HG03108 (cell line): ENCODE measurements at regions not wholly inside any gene's neighbourhood (a gene's known extent, or its start where the extent isn't known, plus 50 kb on each side); places are given as distances from the start of the nearest gene placed in this dataset.

Experiments used
- ATAC-seq: cut with Tn5 transposase; IDR thresholded peaks from one replicate; pipeline ENCODE4 v1.9.1; 2021; ENCODE audit warnings: moderate library complexity; ENCODE audit not compliant: unreplicated experiment

DNA sequence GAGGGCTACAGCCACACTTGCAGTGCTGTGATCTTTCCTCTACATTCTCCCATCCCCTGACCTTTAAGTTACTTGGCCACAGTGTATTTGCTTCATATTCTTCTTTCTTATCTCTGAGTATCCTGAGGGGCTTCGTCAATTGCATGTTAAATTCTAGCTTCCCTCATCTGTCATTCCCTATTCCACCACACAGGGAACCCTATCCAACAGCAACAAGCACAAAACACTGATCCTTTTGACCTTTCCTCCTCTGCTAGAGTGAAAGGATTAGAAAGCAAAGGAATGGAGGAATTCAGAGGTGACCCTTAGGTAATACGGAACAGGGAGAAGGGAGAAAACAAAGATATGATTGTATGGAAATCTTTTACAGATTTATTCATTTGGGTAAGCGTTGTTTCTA, 1061.7 kb upstream of the TENM4 start:
- ATAC-seq, result no peak

GRCh38 chr11:80495116-80495515, 1054.3 kb upstream of the TENM4 start:
- no peak for ATAC-seq

GRCh38 chr11:80487952-80488351, 1047.1 kb upstream of the TENM4 start:
- ATAC-seq, result no peak

- ATAC-seq, result no peak
Measured at GRCh38 chr11:80486678-80487077, 1045.8 kb upstream of the TENM4 start.

DNA sequence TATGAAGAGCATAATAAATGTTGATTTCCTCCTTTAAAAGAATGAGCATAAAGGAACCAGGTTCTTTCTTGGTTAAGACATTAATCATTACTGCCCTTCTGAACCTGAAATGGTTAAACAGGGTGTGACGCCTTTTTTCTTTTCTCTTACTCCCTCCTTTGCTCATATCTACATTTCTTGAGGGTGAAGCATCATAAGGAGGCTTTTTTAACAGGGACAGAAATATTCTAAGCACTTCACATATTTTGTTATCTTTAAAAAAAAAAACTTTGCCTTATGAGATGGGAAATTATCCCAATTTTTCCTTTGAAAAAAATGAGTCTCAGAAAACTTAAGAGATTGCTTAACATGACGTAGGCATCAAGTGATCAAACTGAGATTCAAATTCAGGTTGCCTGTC, 1036.3 kb upstream of the TENM4 start:
- ATAC-seq, result no peak

DNA sequence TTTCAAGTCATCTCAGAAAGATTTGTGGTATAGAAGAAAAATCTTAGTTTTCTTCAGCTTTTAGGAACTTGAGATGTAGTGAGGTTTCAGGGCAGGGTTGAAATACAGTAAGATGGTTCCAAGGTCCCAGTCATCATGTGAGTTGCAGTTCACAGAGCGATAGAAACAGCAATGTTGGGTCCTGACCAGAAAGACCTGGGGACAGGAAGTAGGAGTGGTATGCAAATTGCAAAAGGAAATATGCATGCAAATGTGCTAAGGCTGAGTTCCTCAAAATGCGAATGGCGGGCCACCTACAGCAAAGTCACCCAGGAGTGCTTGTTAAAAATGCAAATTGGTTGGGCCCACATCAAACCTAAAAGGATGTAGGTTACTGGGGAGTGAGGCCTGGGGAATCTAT, 1032.7 kb upstream of the TENM4 start:
- no peak for ATAC-seq

DNA sequence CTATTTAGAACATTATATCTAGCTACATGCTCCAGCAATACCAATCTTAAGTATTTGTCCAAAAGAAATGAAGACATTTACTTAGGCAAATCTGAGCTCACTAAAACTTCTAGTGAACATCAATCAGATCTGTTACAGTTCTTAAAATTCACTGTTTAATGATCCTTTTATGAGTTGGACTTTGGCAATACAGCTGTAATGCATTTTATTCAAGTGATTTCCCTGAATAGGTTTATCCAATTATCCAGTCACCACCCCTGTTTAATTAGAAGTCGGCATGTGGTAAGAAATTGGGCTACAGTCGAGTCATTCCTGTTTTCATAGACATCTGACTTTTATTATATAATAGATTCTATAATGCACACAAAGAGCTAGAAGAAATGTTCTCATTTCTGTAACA, 1029.0 kb upstream of the TENM4 start:
- ATAC-seq, result no peak

DNA sequence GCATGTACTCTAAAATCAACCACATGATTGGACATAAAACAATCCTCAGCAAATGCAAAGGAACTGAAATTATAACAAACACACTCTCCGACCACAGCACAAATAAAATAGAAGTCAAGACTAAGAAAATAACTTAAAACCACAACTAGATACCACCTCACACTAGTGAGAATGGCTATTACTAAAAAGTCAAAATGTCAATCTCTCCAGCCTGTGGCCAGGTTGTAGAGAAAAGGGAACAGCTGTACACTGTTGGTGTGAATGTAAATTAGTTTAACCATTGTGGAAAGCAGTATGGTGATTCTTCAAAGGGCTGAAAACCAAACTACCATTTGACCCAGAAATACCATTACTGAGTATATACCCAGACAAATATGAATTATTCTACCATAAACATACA, 1025.7 kb upstream of the TENM4 start:
- no peak for ATAC-seq

- no peak for ATAC-seq
Measured at GRCh38 chr11:80462211-80462610, 1021.4 kb upstream of the TENM4 start.

DNA sequence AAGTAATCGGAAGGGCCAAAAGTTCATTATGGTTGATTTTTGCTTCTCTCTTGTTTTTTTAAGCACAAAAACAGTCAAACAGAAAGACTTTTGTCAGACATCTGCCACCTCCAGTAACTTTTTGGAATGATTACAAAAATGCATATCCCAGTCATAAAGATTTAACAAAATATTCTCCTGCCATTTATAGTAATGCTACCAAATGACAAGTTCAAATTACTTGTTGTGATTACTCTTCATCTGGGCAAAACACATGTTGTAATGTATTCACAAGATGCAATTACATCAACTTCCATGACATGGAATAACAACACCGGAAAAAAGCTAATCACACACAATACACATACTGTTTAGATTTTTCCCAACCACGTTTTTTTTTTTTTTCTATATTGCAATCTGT, 1017.5 kb upstream of the TENM4 start:
- no peak for ATAC-seq

DNA sequence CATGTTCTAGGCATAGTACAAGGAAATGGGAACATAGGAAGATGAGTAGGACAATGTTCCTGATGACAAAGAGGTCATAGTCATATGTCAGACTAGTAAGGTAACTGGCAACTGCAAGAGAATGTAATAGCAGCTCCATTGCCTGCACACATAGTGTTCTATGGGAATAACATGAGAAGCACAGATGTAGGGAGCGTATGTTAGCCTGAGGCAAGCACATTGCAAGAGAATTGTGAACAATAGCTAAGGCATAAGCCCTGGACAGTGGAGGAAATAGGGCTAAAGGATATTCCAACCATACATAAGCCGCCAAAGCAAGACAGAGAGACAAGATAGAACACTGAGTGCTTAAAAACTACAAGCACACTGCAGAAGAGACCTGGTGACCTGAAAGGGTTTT, 1017.0 kb upstream of the TENM4 start:
- no peak for ATAC-seq

- ATAC-seq, result no peak
Measured at GRCh38 chr11:80455818-80456217, 1015.0 kb upstream of the TENM4 start.

- no peak for ATAC-seq
Measured at GRCh38 chr11:80451105-80451504, 1010.3 kb upstream of the TENM4 start.

- ATAC-seq, result no peak
Measured at GRCh38 chr11:80448709-80449108, 1007.9 kb upstream of the TENM4 start.

GRCh38 chr11:80443177-80443576, 1002.3 kb upstream of the TENM4 start:
- no peak for ATAC-seq

GRCh38 chr11:80441821-80442220, 1001.0 kb upstream of the TENM4 start:
- no peak for ATAC-seq

DNA sequence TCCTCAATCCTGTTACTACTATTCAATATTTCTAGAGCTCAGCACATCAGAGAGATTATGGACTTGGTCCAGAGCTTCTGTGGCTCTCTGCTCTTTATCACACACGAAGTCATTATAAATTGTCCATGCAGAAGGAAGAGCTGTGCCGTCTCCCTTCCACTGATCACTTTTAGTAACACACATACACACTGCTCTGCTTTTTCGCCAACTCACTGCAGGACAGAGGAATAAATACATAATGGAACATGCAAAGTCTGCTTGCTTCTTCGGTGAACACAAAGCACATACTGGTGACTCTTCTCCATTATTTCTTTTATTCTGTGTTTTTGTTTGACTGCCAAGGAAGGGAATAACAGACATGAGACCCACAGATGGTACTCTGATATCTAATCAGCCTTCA, 1000.0 kb upstream of the TENM4 start:
- ATAC-seq, result no peak

DNA sequence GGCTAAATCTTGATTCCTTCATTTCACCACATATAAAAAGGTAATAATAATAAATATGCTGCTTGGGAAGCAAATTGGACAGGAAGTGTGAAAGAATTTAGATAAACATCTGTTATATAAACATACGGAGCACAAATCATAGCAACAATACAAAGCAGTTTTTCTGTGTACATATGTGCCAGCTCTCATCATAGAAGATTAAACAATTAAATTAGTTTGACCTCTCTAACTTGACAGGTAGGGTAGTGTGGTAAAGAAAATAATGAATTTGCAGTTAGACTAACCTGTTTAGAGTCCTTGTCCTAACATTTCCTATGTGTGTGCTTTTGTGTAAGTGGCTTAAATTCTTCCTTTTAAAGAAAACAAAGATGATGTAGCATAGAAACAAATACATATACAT, 995.7 kb upstream of the TENM4 start:
- no peak for ATAC-seq

DNA sequence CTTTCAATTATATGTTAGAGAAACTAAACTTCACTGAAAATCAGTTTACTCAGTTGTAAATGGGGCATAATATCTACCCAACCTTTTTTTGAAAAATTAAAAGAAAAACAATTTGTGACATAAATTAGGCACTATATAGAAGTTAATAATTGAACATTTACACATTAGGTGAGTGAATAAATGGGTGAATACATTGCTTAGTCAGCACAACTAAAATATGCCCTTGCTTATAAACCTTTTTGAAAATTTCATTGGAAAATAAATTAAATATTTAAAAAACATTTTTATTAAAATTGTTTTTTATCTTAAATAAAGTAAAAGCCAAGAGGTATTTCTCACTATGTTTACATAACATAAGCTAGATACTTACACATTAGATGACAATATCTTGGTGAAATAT, 994.5 kb upstream of the TENM4 start:
- ATAC-seq, result no peak

DNA sequence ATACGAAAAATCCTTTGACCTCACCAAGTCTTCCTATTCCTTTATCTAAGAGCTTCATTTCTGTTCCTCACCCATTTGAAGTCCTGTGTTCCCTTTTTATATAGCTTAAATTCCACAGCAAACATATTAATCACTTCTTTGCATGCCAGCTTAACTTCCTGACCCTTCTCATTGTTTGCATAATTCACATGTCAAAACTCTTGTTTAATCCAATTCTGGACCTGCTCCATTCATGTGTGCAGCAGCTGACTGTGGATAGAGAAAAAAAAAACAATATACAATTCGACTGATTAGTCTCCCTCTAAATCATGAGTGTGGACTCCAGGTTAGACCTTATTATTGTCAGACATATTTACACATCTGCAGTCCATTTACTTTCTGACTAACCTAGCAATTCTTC, 991.2 kb upstream of the TENM4 start:
- ATAC-seq, result no peak

DNA sequence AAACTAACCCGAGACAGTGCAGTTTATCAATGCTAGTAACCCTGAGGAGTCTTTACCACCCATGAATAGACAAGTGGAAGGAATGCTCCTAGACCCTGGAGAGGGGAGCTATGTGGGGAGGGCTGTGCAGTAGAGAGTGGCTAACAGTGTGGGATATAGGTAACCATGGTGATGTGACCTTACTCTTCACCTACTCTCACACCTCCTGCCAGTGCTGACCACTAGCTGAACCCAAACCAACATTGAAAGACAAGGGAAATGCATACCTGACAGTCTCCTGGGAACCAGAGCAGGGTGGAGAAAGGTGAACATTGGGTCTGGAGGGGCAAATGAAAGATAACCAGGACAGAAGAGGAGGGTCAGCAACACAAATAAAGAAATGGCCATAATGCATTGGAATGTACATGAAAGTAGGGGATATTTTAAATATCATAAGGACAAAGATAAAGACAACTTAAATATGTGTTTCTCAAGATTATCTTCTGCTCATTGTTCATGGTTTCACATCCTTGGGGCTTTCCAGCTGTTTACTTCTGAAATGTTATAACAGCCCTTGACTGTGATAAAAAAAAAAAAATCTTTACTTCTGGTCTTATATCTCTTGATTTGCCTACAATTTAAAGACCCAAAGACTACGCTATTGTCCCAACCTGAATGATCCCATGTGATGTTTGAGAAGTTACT, 983.3 kb upstream of the TENM4 start:
- no peak for ATAC-seq

DNA sequence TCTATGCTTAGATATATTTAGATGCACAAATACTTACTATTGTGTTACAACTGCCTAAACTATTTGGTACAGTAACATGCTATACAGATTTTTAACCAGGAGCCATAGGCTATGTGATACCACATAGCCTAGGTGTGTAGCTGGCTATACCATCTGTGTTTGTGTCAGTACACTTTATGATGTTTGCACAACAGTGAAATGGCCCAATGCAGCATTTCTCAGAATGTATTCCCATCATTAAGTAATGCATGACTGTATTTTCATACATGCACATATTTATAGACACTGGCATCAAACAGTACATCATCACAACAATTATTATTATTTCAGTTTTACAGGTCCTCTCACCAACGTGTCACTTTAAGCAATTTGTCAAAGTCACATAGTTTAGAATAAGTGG, 979.5 kb upstream of the TENM4 start:
- no peak for ATAC-seq

DNA sequence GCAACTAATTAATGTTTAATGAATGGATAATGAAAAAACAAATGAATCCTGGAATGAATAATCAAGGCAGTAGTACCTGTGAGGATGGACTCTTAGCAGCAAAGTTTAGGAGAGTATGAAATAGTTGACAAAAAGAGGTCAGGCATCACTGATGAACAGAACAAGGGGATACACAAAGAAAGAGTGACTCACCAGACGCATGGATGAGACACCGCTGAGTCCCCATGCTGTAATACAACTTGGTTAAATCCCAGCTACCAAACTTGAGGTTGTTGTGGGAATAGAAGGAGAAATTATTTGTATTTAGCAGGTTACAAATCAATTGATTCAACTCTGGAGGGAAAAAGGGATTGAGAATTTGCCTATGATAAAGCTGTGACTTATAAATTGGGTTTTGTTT, 976.9 kb upstream of the TENM4 start:
- ATAC-seq, result no peak

DNA sequence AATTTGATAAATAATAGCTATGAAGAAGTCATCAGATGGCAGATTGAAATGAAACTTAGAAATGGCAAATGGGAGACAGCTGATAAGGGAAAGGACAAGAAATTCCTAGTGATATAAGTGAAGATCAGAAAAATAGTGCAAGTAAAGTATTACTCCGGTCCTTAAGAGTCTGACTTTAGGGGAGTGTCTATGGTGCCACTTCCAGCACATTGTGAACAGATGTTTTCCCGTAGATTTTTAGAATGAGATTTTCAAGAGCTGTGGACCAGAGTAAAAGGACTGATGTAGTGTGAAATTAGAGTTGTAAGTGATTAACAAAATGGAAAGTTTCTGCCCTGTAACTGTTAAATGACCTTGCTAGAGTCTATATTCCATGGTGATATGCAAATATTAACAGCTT, 974.8 kb upstream of the TENM4 start:
- no peak for ATAC-seq
